Mesenteric fat pad (tissue), 1 donor: ENCODE measurements at regions not wholly inside any gene's neighbourhood (a gene's known extent, or its start where the extent isn't known, plus 50 kb on each side); places are given as distances from the start of the nearest gene placed in this dataset.

Experiments
- DNase-seq: peaks from one replicate; pipeline ENCODE4 v3.0.0-alpha.2; 2020; ENCODE audit warnings: low spot score
- donor health status: DM: yes; HTN: yes; CAD: no.

GRCh38 chr22:48042621-48043395 is 1280.4 kb downstream of the TBC1D22A start:
- no peak for DNase-seq

- DNase-seq = no peak
Measured at GRCh38 chr22:48039326-48039725, 1276.9 kb downstream of the TBC1D22A start.

- DNase-seq = no peak
Measured at GRCh38 chr22:48037618-48038017, 1275.2 kb downstream of the TBC1D22A start.

GRCh38 chr22:48035897-48036296 is 1273.4 kb downstream of the TBC1D22A start:
- no peak for DNase-seq

- DNase-seq = no peak
Measured at GRCh38 chr22:48031589-48031988, 1269.1 kb downstream of the TBC1D22A start.

- no peak for DNase-seq
Measured at GRCh38 chr22:48025096-48025495, 1262.6 kb downstream of the TBC1D22A start.

GRCh38 chr22:48021991-48022401 is 1259.5 kb downstream of the TBC1D22A start:
- DNase-seq = no peak

GRCh38 chr22:48018346-48018745 is 1255.9 kb downstream of the TBC1D22A start:
- no peak for DNase-seq

- no peak for DNase-seq
Measured at GRCh38 chr22:48015701-48016100, 1253.3 kb downstream of the TBC1D22A start.

- DNase-seq = no peak
Measured at GRCh38 chr22:48004936-48005335, 1242.5 kb downstream of the TBC1D22A start.

- DNase-seq = no peak
Measured at GRCh38 chr22:48004038-48004437, 1241.6 kb downstream of the TBC1D22A start.

GRCh38 chr22:48001101-48001500 is 1238.7 kb downstream of the TBC1D22A start:
- no peak for DNase-seq

GRCh38 chr22:47997612-47998011 is 1235.2 kb downstream of the TBC1D22A start:
- no peak for DNase-seq

- no peak for DNase-seq
Measured at GRCh38 chr22:47997052-47997590, 1234.7 kb downstream of the TBC1D22A start.

- no peak for DNase-seq
Measured at GRCh38 chr22:47996446-47996857, 1234.0 kb downstream of the TBC1D22A start.

GRCh38 chr22:47995718-47996117 is 1233.3 kb downstream of the TBC1D22A start:
- DNase-seq = no peak

GRCh38 chr22:47995264-47995627 is 1232.8 kb downstream of the TBC1D22A start:
- peak; percentile 69 for DNase-seq

GRCh38 chr22:47994601-47995263 is 1232.3 kb downstream of the TBC1D22A start:
- DNase-seq = no peak

- DNase-seq = no peak
Measured at GRCh38 chr22:47994045-47994444, 1231.6 kb downstream of the TBC1D22A start.

- no peak for DNase-seq
Measured at GRCh38 chr22:47990481-47990880, 1228.0 kb downstream of the TBC1D22A start.

GRCh38 chr22:47987885-47988515 is 1225.5 kb downstream of the TBC1D22A start:
- no peak for DNase-seq

- no peak for DNase-seq
Measured at GRCh38 chr22:47976219-47976618, 1213.8 kb downstream of the TBC1D22A start.
